ENCODE measurements at regions not wholly inside any gene's neighbourhood (a gene's known extent, or its start where the extent isn't known, plus 50 kb on each side); places are given as distances from the start of the nearest gene placed in this dataset.

DNA sequence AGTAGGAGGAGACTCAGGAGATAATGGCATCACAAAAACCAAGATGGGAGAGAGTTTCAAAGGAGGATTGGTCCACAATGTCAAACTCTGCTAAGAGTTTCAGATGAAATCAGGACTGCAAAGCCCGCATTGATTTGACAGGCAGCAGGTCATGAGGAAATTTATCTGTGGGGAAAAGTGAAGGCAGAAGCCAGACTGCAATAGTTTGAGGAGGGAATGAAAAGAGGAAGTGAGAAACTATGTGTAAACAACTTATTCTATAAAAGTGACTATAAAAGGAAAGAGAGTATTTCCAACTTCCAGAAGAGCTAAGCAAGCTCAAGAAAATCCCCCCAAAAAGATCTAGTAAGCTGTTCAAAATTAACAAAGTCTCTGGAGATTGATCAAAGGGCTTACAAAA is 66.3 kb upstream of the DGKK start:
- DNase-seq: peak; percentile 55

Measured in MV-4-11 (cell line).